BLaER1 (cell line): ENCODE measurements at regions not wholly inside any gene's neighbourhood (a gene's known extent, or its start where the extent isn't known, plus 50 kb on each side); places are given as distances from the start of the nearest gene placed in this dataset.
"Not testable (repeated sequence)": the region's sequence is repeated elsewhere in the genome, so short reads cannot be mapped to it uniquely, and the experiment has no call there.

ENCODE experiments used
- H3K27ac ChIP-seq: shearing (Covaris generic); formaldehyde crosslinking; 2 replicates; pipeline ENCODE4 v1.8.1; 2022
- H3K27me3 ChIP-seq: shearing (Covaris generic); formaldehyde crosslinking; 2 replicates; pipeline ENCODE4 v1.8.1; 2022
- H3K36me3 ChIP-seq: shearing (Covaris generic); formaldehyde crosslinking; 2 replicates; pipeline ENCODE4 v1.8.1; 2022
- H3K4me1 ChIP-seq: shearing (Covaris generic); formaldehyde crosslinking; 2 replicates; pipeline ENCODE4 v1.8.1; 2022
- H3K4me2 ChIP-seq: shearing (Covaris generic); formaldehyde crosslinking; 2 replicates; pipeline ENCODE4 v1.8.1; 2022
- H3K4me3 ChIP-seq: shearing (Covaris generic); formaldehyde crosslinking; 2 replicates; pipeline ENCODE4 v1.8.1; 2022
- H3K9ac ChIP-seq: shearing (Covaris generic); formaldehyde crosslinking; 2 replicates; pipeline ENCODE4 v1.8.1; 2022
- H3K9me3 ChIP-seq: shearing (Covaris generic); formaldehyde crosslinking; 2 replicates; pipeline ENCODE4 v1.8.1; 2022
- H4K20me1 ChIP-seq: shearing (Covaris generic); formaldehyde crosslinking; 2 replicates; pipeline ENCODE4 v1.8.1; 2022
- Cebpa-rat ChIP-seq: shearing (Covaris generic); IDR thresholded peaks from 2 replicates; pipeline ENCODE4 v1.8.1; 2022

DNA sequence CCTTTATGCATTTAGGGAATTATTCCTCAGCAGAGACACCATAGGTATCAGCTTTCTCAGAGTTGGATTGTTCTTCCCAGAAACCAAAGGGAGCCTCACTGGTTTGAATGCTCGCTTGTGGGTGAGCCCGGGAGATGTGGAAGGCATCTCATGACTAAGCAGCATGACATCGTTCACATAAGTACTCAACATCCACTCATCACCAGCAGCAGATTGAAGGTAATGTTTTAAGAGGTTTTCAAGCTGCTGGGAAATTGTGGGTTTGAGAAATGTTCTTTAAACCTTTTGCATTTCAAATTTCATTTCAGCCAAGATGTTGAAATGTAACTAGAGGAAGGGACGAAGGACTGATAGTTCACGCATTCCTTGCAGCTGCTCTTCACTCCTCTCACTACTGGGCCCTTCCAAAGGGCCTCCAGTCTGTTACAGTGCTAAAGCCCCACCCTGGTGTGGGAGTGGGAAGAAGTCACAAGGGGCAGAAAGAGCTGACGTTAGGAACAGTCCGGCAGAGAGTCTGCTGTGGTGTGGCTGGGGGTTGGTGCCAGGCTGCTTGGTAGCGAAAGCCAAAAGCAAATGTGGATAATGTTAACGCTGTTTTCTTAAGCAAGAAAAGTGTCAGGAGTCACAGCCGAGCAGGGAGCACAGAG is 324.5 kb upstream of the EPHA4 start:
- Histone ChIP-seq H3K4me1 (no peaks in the 10 kb centered on the region), H3K4me2 (no peak overlapping the region), H3K27ac (no peak overlapping the region), H3K9ac (no peak overlapping the region), H3K4me3 (no peak overlapping the region), H3K27me3 (no peaks in the 10 kb centered on the region), H3K9me3 (no peaks in the 10 kb centered on the region), H4K20me1 (no peaks in the 10 kb centered on the region), H3K36me3 (no peaks in the 10 kb centered on the region)
- TF ChIP-seq Cebpa-rat: no peak

- H3K9me3 ChIP-seq: no peaks in the 10 kb centered on the region
- no peak overlapping the region for H3K4me2 ChIP-seq
- no peak overlapping the region for H3K9ac ChIP-seq
- no peak for TF ChIP-seq Cebpa-rat
- no peaks in the 10 kb centered on the region for H3K4me1 ChIP-seq
- no peak overlapping the region for H3K27ac ChIP-seq
- H3K27me3 ChIP-seq: no peaks in the 10 kb centered on the region
- no peaks in the 10 kb centered on the region for H3K36me3 ChIP-seq
- no peak overlapping the region for H3K4me3 ChIP-seq
- no peaks in the 10 kb centered on the region for H4K20me1 ChIP-seq
Measured at GRCh38 chr2:221895366-221896121, 323.4 kb upstream of the EPHA4 start.

DNA sequence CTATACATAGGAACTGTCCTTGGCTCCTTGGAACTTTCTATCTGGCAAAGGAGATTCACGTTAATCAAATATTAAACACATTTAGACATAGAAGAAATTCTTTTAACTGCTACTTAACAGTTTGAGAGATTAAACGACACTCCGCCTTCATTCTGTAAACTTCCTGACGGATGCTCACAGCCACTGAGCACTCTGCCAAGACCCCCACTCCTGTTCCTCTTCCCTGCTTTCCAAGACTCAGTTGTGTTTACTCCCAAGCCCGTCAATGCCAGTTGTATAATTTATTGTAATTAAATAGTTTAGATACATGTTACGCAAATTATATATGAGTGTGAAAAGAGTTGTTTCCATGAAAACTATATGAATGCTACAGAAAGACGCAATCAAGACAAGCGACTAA is 321.4 kb upstream of the EPHA4 start:
- no peak for TF ChIP-seq Cebpa-rat
- no peaks in the 10 kb centered on the region for H4K20me1 ChIP-seq
- no peak overlapping the region for H3K27ac ChIP-seq
- H3K9me3 ChIP-seq: no peaks in the 10 kb centered on the region
- H3K4me2 ChIP-seq: no peak overlapping the region
- no peaks in the 10 kb centered on the region for H3K4me1 ChIP-seq
- H3K4me3 ChIP-seq: no peak overlapping the region
- no peak overlapping the region for H3K9ac ChIP-seq
- no peaks in the 10 kb centered on the region for H3K36me3 ChIP-seq
- no peaks in the 10 kb centered on the region for H3K27me3 ChIP-seq

DNA sequence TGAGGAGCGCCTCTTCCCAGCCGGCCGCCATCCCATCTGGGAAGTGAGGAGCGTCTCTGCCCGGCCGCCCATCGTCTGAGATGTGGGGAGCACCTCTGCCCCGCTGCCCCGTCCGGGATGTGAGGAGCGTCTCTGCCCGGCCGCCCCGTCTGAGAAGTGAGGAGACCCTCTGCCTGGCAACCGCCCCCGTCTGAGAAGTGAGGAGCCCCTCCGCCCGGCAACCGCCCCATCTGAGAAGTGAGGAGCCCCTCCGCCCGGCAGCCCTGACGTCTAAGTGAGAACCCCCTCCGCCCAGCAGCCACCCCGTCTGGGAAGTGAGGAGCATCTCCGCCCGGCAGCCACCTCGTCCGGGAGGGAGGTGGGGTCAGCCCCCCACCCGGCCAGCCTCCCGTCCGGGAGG is 319.9 kb upstream of the EPHA4 start:
- not testable (repeated sequence) for H3K9me3 ChIP-seq, H4K20me1 ChIP-seq, H3K4me2 ChIP-seq, H3K36me3 ChIP-seq, H3K27ac ChIP-seq, H3K4me1 ChIP-seq, H3K27me3 ChIP-seq, H3K9ac ChIP-seq, H3K4me3 ChIP-seq

- no peak for TF ChIP-seq Cebpa-rat
- Histone ChIP-seq H3K9me3 (no peaks in the 10 kb centered on the region), H3K27ac (no peak overlapping the region), H3K9ac (no peak overlapping the region), H3K4me3 (no peak overlapping the region), H3K27me3 (no peaks in the 10 kb centered on the region), H3K4me1 (no peaks in the 10 kb centered on the region), H4K20me1 (no peaks in the 10 kb centered on the region), H3K36me3 (no peaks in the 10 kb centered on the region), H3K4me2 (no peak overlapping the region)
Measured at GRCh38 chr2:221883976-221884375, 311.9 kb upstream of the EPHA4 start.

GRCh38 chr2:221876016-221876415 is 303.9 kb upstream of the EPHA4 start:
- peaks cover 7% of the 10 kb centered on the region; the same call in 1 of the 2 replicates for H3K9me3 ChIP-seq
- no peak overlapping the region for H3K27ac ChIP-seq
- H4K20me1 ChIP-seq: no peaks in the 10 kb centered on the region
- H3K27me3 ChIP-seq: no peaks in the 10 kb centered on the region
- no peak overlapping the region for H3K4me2 ChIP-seq
- H3K9ac ChIP-seq: no peak overlapping the region
- H3K4me3 ChIP-seq: no peak overlapping the region
- no peaks in the 10 kb centered on the region for H3K36me3 ChIP-seq
- no peak for TF ChIP-seq Cebpa-rat
- no peaks in the 10 kb centered on the region for H3K4me1 ChIP-seq

DNA sequence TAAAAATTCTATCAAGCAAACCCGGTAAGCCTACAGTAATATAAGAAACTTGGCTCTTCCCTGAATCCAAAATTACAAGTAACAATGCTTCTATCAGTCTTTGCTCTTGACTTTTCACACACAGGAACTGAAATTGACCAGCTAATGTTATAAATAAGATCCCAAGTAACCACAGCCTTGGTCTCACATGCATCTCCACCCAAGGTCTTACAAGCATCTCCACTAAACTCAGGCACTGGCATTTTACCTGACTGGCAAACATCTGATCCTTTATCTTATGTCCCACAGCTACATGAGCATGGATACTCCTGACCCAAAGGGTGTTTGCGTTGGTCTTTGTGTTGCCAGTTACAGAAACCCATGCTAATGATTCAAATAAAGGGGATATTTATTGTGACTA is 302.3 kb upstream of the EPHA4 start:
- H3K27me3 ChIP-seq: no peaks in the 10 kb centered on the region
- no peak overlapping the region for H3K4me3 ChIP-seq
- peaks cover 7% of the 10 kb centered on the region; the same call in 1 of the 2 replicates for H3K9me3 ChIP-seq
- H4K20me1 ChIP-seq: no peaks in the 10 kb centered on the region
- no peaks in the 10 kb centered on the region for H3K4me1 ChIP-seq
- H3K9ac ChIP-seq: no peak overlapping the region
- H3K4me2 ChIP-seq: no peak overlapping the region
- H3K36me3 ChIP-seq: no peaks in the 10 kb centered on the region
- no peak for TF ChIP-seq Cebpa-rat
- H3K27ac ChIP-seq: no peak overlapping the region

DNA sequence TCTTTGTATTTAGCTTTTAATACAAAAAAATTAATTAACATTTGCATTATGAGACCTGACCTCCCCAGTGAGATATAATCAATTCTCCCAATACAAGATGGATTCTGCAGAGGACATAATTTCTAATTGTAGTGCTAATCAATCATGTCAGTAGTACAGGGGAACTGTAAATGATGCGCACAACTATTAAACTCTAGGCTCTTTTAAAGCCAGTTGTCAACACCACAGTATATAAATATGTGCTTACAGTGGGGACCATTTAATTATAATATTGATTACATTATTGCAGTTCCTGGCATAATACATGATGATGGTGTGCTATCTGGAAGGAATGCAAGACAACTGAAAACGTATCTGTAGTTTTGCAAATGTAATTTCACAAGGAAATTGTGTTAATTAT is 285.6 kb upstream of the EPHA4 start:
- no peak for TF ChIP-seq Cebpa-rat
- Histone ChIP-seq H3K9ac (no peak overlapping the region), H4K20me1 (no peaks in the 10 kb centered on the region), H3K4me2 (no peak overlapping the region), H3K9me3 (no peaks in the 10 kb centered on the region), H3K27me3 (no peaks in the 10 kb centered on the region), H3K4me1 (no peaks in the 10 kb centered on the region), H3K36me3 (no peaks in the 10 kb centered on the region), H3K27ac (no peak overlapping the region), H3K4me3 (no peak overlapping the region)

DNA sequence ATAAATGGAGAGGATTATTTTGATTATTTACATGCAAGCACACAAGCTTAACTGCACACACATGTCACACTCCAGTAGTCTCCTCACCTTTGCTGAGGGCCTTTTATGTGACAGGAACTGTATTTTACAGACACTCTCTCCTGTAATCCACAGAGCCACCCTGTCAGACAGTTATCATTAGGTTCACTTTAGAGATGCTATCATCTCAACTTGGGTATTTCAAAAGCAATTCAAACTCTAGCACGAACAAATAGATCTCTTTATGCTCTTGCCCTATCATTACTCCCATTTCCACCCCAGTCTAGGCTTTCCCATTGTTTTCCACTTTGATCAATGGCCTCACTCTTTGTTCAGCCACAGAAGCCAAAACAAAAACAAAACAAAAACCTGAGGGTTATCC is 281.2 kb upstream of the EPHA4 start:
- no peak for TF ChIP-seq Cebpa-rat
- Histone ChIP-seq H3K4me1 (no peaks in the 10 kb centered on the region), H3K9me3 (no peaks in the 10 kb centered on the region), H3K4me3 (no peak overlapping the region), H3K27ac (no peak overlapping the region), H3K4me2 (no peak overlapping the region), H3K9ac (no peak overlapping the region), H4K20me1 (no peaks in the 10 kb centered on the region), H3K27me3 (no peaks in the 10 kb centered on the region), H3K36me3 (no peaks in the 10 kb centered on the region)

GRCh38 chr2:221851531-221852045 is 279.5 kb upstream of the EPHA4 start:
- H3K4me2 ChIP-seq: no peak overlapping the region
- H3K9ac ChIP-seq: no peak overlapping the region
- TF ChIP-seq Cebpa-rat: no peak
- H3K27ac ChIP-seq: no peak overlapping the region
- H3K4me3 ChIP-seq: no peak overlapping the region
- no peaks in the 10 kb centered on the region for H3K36me3 ChIP-seq
- H3K9me3 ChIP-seq: no peaks in the 10 kb centered on the region
- H3K27me3 ChIP-seq: no peaks in the 10 kb centered on the region
- H4K20me1 ChIP-seq: no peaks in the 10 kb centered on the region
- H3K4me1 ChIP-seq: no peaks in the 10 kb centered on the region
